ENCODE measurements at regions not wholly inside any gene's neighbourhood (a gene's known extent, or its start where the extent isn't known, plus 50 kb on each side); places are given as distances from the start of the nearest gene placed in this dataset.

DNA sequence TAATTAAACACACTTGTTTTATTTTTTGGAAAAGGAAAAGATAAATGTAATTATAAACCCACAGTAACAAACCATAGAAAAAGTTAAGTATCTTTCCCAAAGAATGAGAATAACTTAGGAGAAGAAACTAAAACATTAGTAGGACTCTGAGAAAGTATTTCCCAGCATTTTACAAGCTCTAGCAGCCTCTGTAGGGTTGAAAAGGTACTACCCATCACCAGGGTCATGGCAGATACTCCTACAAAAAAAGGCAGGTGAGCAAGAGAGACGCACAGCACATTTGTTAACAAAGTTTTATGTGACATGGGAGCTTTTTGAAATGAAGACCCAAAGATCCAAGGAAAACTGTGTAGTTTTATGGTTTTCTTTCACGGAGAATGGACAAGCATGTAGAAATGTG lies 77.7 kb upstream of the FAM169A start:
- H3K9me3 ChIP-seq (replicated peaks in 1 of 2; ENCODE audit: control insufficient read depth in 1 of 2, insufficient read depth in 1 of 2, low read length in 2 of 2), result no peaks in the 10 kb centered on the region
- Mint-ChIP-seq H3K4me3 (no peak overlapping the region), H3K27ac (no peak overlapping the region), H3K36me3 (no peaks in the 10 kb centered on the region), H3K27me3 (ENCODE audit: low read depth in 3 of 3) (peaks cover 6 to 10% (median 7%) of the 10 kb centered on the region in 3 donors), H3K9me3 (no peaks in the 10 kb centered on the region), H3K4me1 (no peaks in the 10 kb centered on the region)
- no peak for DNase-seq
- WGBS (ENCODE audit: insufficient coverage), result 88% methylated on average over 2 of the region's 2 CpGs
- H3K27ac ChIP-seq (ENCODE audit: low read depth in 1 of 2, low read length in 2 of 2), result no peak overlapping the region
- no peak overlapping the region for H3K9ac ChIP-seq (ENCODE audit: insufficient read depth, low read length, poor library complexity, severe bottlenecking)
- no peaks in the 10 kb centered on the region for H3K79me2 ChIP-seq (ENCODE audit: insufficient read depth, low read length)
- H4K20me1 ChIP-seq (ENCODE audit: insufficient read depth, low read length), result no peaks in the 10 kb centered on the region
- no peak overlapping the region for H3K4me3 ChIP-seq (replicated peaks in 1 of 3; ENCODE audit: low read depth in 2 of 3, low read length in 3 of 3)
- no peak overlapping the region for H2AFZ ChIP-seq (ENCODE audit: insufficient read depth, low read depth, low read length, poor library complexity, severe bottlenecking)
- H3K27me3 ChIP-seq (ENCODE audit: control insufficient read depth in 2 of 2, insufficient read depth in 2 of 2, low read length in 2 of 2), result peaks cover 0 to 4% of the 10 kb centered on the region in 2 donors
- intact Hi-C loops (cut with micrococcal nuclease), result no loop called here
- TF ChIP-seq, protein P1, sequence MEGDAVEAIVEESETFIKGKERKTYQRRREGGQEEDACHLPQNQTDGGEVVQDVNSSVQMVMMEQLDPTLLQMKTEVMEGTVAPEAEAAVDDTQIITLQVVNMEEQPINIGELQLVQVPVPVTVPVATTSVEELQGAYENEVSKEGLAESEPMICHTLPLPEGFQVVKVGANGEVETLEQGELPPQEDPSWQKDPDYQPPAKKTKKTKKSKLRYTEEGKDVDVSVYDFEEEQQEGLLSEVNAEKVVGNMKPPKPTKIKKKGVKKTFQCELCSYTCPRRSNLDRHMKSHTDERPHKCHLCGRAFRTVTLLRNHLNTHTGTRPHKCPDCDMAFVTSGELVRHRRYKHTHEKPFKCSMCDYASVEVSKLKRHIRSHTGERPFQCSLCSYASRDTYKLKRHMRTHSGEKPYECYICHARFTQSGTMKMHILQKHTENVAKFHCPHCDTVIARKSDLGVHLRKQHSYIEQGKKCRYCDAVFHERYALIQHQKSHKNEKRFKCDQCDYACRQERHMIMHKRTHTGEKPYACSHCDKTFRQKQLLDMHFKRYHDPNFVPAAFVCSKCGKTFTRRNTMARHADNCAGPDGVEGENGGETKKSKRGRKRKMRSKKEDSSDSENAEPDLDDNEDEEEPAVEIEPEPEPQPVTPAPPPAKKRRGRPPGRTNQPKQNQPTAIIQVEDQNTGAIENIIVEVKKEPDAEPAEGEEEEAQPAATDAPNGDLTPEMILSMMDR (IDR thresholded peaks at IDR 0.05), result no peak
- H3K36me3 ChIP-seq (replicated peaks in 1 of 2; ENCODE audit: control insufficient read depth in 1 of 2, insufficient read depth in 2 of 2, low read length in 2 of 2), result no peaks in the 10 kb centered on the region
- H3K4me1 ChIP-seq (ENCODE audit: control insufficient read depth in 1 of 2, insufficient read depth in 2 of 2, low read length in 2 of 2), result no peaks in the 10 kb centered on the region
- no peak overlapping the region for H3K4me2 ChIP-seq (replicated peaks; ENCODE audit: extremely low read depth, low read length, poor library complexity, severe bottlenecking)

DNA sequence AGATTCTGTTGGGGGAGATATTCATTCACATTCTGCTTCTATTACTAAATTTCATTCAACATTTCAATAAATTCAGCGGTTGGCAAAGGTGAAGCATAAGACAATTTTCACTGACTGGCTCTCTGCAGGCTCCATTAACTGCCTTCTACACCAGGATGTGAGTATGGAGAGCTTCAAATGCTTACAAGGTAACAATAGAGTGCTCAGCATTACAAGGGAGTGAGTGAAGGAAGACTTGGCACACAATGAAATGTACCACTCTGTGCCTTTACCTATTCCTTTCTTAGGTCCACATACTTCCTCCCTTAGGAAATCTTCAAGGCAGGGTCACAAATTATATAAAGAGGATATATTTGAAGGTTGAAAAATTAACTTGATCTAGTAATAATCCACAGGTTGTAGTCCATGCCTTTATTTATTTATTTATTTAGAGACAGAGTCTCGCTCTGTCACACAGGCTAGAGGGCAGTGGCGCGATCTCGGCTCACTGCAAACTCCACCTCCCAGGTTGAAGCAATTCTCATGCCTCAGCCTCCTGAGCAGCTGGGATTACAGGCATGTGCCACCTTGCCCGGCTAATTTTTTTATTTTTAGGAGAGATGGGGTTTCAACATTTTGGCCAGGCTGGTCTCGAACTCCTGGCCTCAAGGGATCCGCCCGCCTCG lies 76.6 kb upstream of the FAM169A start:
- no peaks in the 10 kb centered on the region for H3K9me3 Mint-ChIP-seq
- intact Hi-C loops (cut with micrococcal nuclease), result no loop called here
- H3K27ac Mint-ChIP-seq, result no peak overlapping the region
- no peaks in the 10 kb centered on the region for H3K4me1 Mint-ChIP-seq
- Histone ChIP-seq H3K27me3 (ENCODE audit: control insufficient read depth in 2 of 2, insufficient read depth in 2 of 2, low read length in 2 of 2) (peaks cover 0 to 4% of the 10 kb centered on the region in 2 donors), H3K27ac (ENCODE audit: low read depth in 1 of 2, low read length in 2 of 2) (no peak overlapping the region), H2AFZ (ENCODE audit: insufficient read depth, low read depth, low read length, poor library complexity, severe bottlenecking) (no peak overlapping the region), H3K4me1 (ENCODE audit: control insufficient read depth in 1 of 2, insufficient read depth in 2 of 2, low read length in 2 of 2) (no peaks in the 10 kb centered on the region), H3K4me3 (replicated peaks in 1 of 3; ENCODE audit: low read depth in 2 of 3, low read length in 3 of 3) (no peak overlapping the region), H4K20me1 (ENCODE audit: insufficient read depth, low read length) (no peaks in the 10 kb centered on the region), H3K36me3 (replicated peaks in 1 of 2; ENCODE audit: control insufficient read depth in 1 of 2, insufficient read depth in 2 of 2, low read length in 2 of 2) (no peaks in the 10 kb centered on the region), H3K9ac (ENCODE audit: insufficient read depth, low read length, poor library complexity, severe bottlenecking) (no peak overlapping the region), H3K79me2 (ENCODE audit: insufficient read depth, low read length) (no peaks in the 10 kb centered on the region), H3K4me2 (replicated peaks; ENCODE audit: extremely low read depth, low read length, poor library complexity, severe bottlenecking) (no peak overlapping the region), H3K9me3 (replicated peaks in 1 of 2; ENCODE audit: control insufficient read depth in 1 of 2, insufficient read depth in 1 of 2, low read length in 2 of 2) (no peaks in the 10 kb centered on the region)
- H3K4me3 Mint-ChIP-seq, result no peak overlapping the region
- H3K36me3 Mint-ChIP-seq, result no peaks in the 10 kb centered on the region
- DNase-seq, result no peak
- peaks cover 3 to 7% (median 5%) of the 10 kb centered on the region in 3 donors for H3K27me3 Mint-ChIP-seq (ENCODE audit: low read depth in 3 of 3)
- TF ChIP-seq, protein P1 (IDR thresholded peaks at IDR 0.05), result no peak
- no CpG with 5 or more reads among the region's 10 CpGs for WGBS (ENCODE audit: insufficient coverage)
